IMR-90 (cell line): ENCODE measurements at regions not wholly inside any gene's neighbourhood (a gene's known extent, or its start where the extent isn't known, plus 50 kb on each side); places are given as distances from the start of the nearest gene placed in this dataset.
A peak's percentile ranks its signal among the peaks of the same experiment; 100 is the strongest.

ENCODE experiments used
- ATAC-seq: fragments of 200-7000 bp; cut with Tn5 transposase; 2 replicates; pipeline ENCODE4 v1.9.1; 2020; ENCODE audit warnings: low read depth, mild to moderate bottlenecking, moderate library complexity
- BruUV-seq: library from RNA; stranded (reverse); fragments of 400-500 nt; replicated peaks from 2 replicates; lab custom pipeline; 2021; lab: Mats Ljungman, UMichigan
- CTCF ChIA-PET: fragments of 300-600 bp; formaldehyde crosslinking; extraction: SDS; loops from one replicate; lab custom pipeline; 2021; ENCODE audit warnings: antibody characterized with exemption; lab: Yijun Ruan, JAX
- POLR2A ChIA-PET: fragments of 300-600 bp; sonication (Branson Sonifier 250); formaldehyde crosslinking; loops from one replicate; lab custom pipeline; 2022; ENCODE audit warnings: antibody characterized with exemption; ENCODE audit not compliant: unreplicated experiment; lab: Charles Lee
- DNase-seq: peaks from one replicate; pipeline ENCODE4 v3.0.0; 2013
- H2AFZ ChIP-seq: replicated peaks from 2 replicates; pipeline ENCODE3; 2013; ENCODE audit warnings: low read length, mild to moderate bottlenecking; ENCODE audit not compliant: poor library complexity
- H2AK5ac ChIP-seq: 2 replicates; pipeline ENCODE4 v1.6.1; 2013; ENCODE audit warnings: low read depth, low read length, inconsistent platforms
- H2AK9ac ChIP-seq: replicated peaks from 2 replicates; pipeline ENCODE3; 2013; ENCODE audit warnings: mild to moderate bottlenecking, low read depth, low read length, moderate library complexity; ENCODE audit not compliant: poor library complexity
- H2BK120ac ChIP-seq: 2 replicates; pipeline ENCODE4 v1.6.1; 2013; ENCODE audit warnings: low read depth, low read length, inconsistent platforms
- H2BK15ac ChIP-seq: 3 replicates; pipeline ENCODE4 v1.6.1; 2013; ENCODE audit warnings: low read depth, low read length, inconsistent platforms
- H2BK20ac ChIP-seq: 2 replicates; pipeline ENCODE4 v1.6.1; 2013; ENCODE audit warnings: low read depth, mild to moderate bottlenecking, inconsistent platforms, low read length, moderate library complexity
- H2BK5ac ChIP-seq: 2 replicates; pipeline ENCODE4 v1.6.1; 2013; ENCODE audit warnings: mild to moderate bottlenecking, low read depth, low read length, inconsistent platforms; ENCODE audit not compliant: poor library complexity, severe bottlenecking
- H3K14ac ChIP-seq: replicated peaks from 2 replicates; pipeline ENCODE4 v1.6.1; 2013; ENCODE audit warnings: low read depth, low read length, inconsistent platforms
- H3K18ac ChIP-seq: 2 replicates; pipeline ENCODE4 v1.6.1; 2013; ENCODE audit warnings: low read depth, low read length, control low read depth
- H3K23ac ChIP-seq: 2 replicates; pipeline ENCODE4 v1.6.1; 2013; ENCODE audit warnings: low read depth, low read length, inconsistent platforms
- H3K27ac ChIP-seq: 2 replicates; pipeline ENCODE4 v1.5.1; 2013; ENCODE audit warnings: mild to moderate bottlenecking, control low read depth, low read length; ENCODE audit not compliant: insufficient read depth
- H3K27me3 ChIP-seq: 2 replicates; pipeline ENCODE4 v1.6.1; 2013; ENCODE audit warnings: low read length; ENCODE audit not compliant: control insufficient read depth, insufficient read depth
- H3K36me3 ChIP-seq: 2 replicates; pipeline ENCODE4 v1.6.1; 2013; ENCODE audit warnings: low read length, mixed read lengths; ENCODE audit not compliant: control insufficient read depth, insufficient read depth
- H3K4ac ChIP-seq: 2 replicates; pipeline ENCODE4 v1.6.1; 2013; ENCODE audit warnings: low read depth, low read length, inconsistent platforms
- H3K4me1 ChIP-seq: 2 replicates; pipeline ENCODE4 v1.6.1; 2013; ENCODE audit warnings: low read length, mixed read lengths; ENCODE audit not compliant: control insufficient read depth, insufficient read depth
- H3K4me2 ChIP-seq: 2 replicates; pipeline ENCODE4 v1.6.1; 2013; ENCODE audit warnings: low read depth, mild to moderate bottlenecking, control low read depth, low read length, moderate library complexity
- H3K4me3 ChIP-seq: 2 replicates; pipeline ENCODE4 v1.5.1; 2013; ENCODE audit warnings: low read depth, mild to moderate bottlenecking, control low read depth, low read length, moderate library complexity; ENCODE audit not compliant: insufficient read depth
- H3K56ac ChIP-seq: 2 replicates; pipeline ENCODE4 v1.6.1; 2013; ENCODE audit warnings: low read length, inconsistent platforms; ENCODE audit not compliant: insufficient read depth; ENCODE audit errors: extremely low read depth
- H3K79me1 ChIP-seq, 2 experiments: 2 replicates each; pipeline ENCODE4 v1.6.1; 2013; ENCODE audit warnings: low read length in 2 of 2, inconsistent platforms in 1 of 2, low read depth in 1 of 2
- H3K9ac ChIP-seq: 2 replicates; pipeline ENCODE4 v1.6.1; 2013; ENCODE audit warnings: low read depth, low read length, control low read depth
- H3K9me1 ChIP-seq: 2 replicates; pipeline ENCODE4 v1.6.1; 2013; ENCODE audit warnings: low read length, inconsistent platforms; ENCODE audit not compliant: insufficient read depth
- H3K9me3 ChIP-seq: 2 replicates; pipeline ENCODE4 v1.6.1; 2013; ENCODE audit warnings: low read length; ENCODE audit not compliant: control insufficient read depth, insufficient read depth
- H4K20me1 ChIP-seq: 2 replicates; pipeline ENCODE4 v1.6.1; 2013; ENCODE audit warnings: low read length, inconsistent platforms; ENCODE audit not compliant: insufficient read depth
- H4K5ac ChIP-seq: 2 replicates; pipeline ENCODE4 v1.6.1; 2013; ENCODE audit warnings: mild to moderate bottlenecking, low read depth, low read length, control low read depth
- H4K8ac ChIP-seq, 2 experiments: 2 replicates each; pipeline ENCODE4 v1.6.1; 2013; ENCODE audit warnings: low read depth in 2 of 2, low read length in 2 of 2, control low read depth in 1 of 2, inconsistent platforms in 1 of 2
- H4K91ac ChIP-seq: 2 replicates; pipeline ENCODE4 v1.6.1; 2013; ENCODE audit warnings: low read depth, low read length, inconsistent platforms; ENCODE audit not compliant: insufficient read depth
- BHLHE40 ChIP-seq: fragments of 150-350 bp; IDR thresholded peaks from 2 replicates; pipeline ENCODE4 v1.6.1; 2016; ENCODE audit warnings: mild to moderate bottlenecking, low read depth, low read length
- CEBPB ChIP-seq: IDR thresholded peaks from 2 replicates; pipeline ENCODE4 v1.6.1; 2012; ENCODE audit warnings: low read depth, low read length, improper control_type of control experiment
- CHD1 ChIP-seq: IDR thresholded peaks from 2 replicates; pipeline ENCODE4 v1.6.1; 2012; ENCODE audit warnings: low read depth, low read length, improper control_type of control experiment
- FOS ChIP-seq: fragments of 150-350 bp; IDR thresholded peaks from 2 replicates; pipeline ENCODE4 v1.6.1; 2016; ENCODE audit warnings: low read depth, low read length
- MAFK ChIP-seq: IDR thresholded peaks from 2 replicates; pipeline ENCODE4 v1.6.1; 2012; ENCODE audit warnings: low read depth, low read length, improper control_type of control experiment
- MXI1 ChIP-seq: IDR thresholded peaks from 2 replicates; pipeline ENCODE4 v1.6.1; 2012; ENCODE audit warnings: low read depth, mild to moderate bottlenecking, low read length, moderate library complexity, borderline replicate concordance
- NFE2L2 ChIP-seq: fragments of 150-350 bp; IDR thresholded peaks from 2 replicates; pipeline ENCODE4 v1.6.1; 2016; ENCODE audit warnings: low read depth, mild to moderate bottlenecking, low read length
- POLR2A ChIP-seq: IDR thresholded peaks from 2 replicates; pipeline ENCODE4 v1.6.1; 2012; ENCODE audit warnings: mild to moderate bottlenecking, low read depth, low read length
- RCOR1 ChIP-seq: IDR thresholded peaks from 2 replicates; pipeline ENCODE4 v1.6.1; 2012; ENCODE audit warnings: mild to moderate bottlenecking, low read length, improper control_type of control experiment; ENCODE audit not compliant: insufficient replicate concordance
- RFX5 ChIP-seq: IDR thresholded peaks from 2 replicates; pipeline ENCODE4 v1.8.0; 2012; ENCODE audit warnings: low read depth, mild to moderate bottlenecking, low read length, moderate library complexity
- SMC3 ChIP-seq: fragments of 150-350 bp; IDR thresholded peaks from 2 replicates; pipeline ENCODE4 v1.6.1; 2016; ENCODE audit warnings: low read depth, mild to moderate bottlenecking, antibody characterized with exemption, low read length, moderate library complexity
- WGBS, 2 experiments: methylation state at CpG; one replicate each; pipeline versions ENCODE4 v1.1.5 to v1.1.7; 2013; ENCODE audit warnings: missing lambda C conversion rate in 2 of 2; ENCODE audit not compliant: insufficient read length in 1 of 2; ENCODE audit errors: extremely low coverage in 2 of 2; 5-methylcytosine and 5-hydroxymethylcytosine counted together
- dilution Hi-C: fragments of 300-500 bp; cut with HindIII; formaldehyde crosslinking; loops from one replicate; pipeline ENCODE4 v1.14.3; 2018; ENCODE audit warnings: low sequenced_read_pairs; ENCODE audit not compliant: unreplicated experiment
- in situ Hi-C: fragments of 300-500 bp; cut with MboI; formaldehyde crosslinking; loops from 3 replicates; pipeline ENCODE4 v1.14.3; 2019; ENCODE audit warnings: low sequenced_read_pairs, inconsistent platforms, mixed read lengths
- intact Hi-C: fragments of 100-400 bp; cut with micrococcal nuclease; formaldehyde crosslinking; loops from 2 replicates; pipeline ENCODE4 v1.10.0; 2022
- TF ChIP-seq, protein P1 (sequence below): fragments of 150-350 bp; IDR thresholded peaks from 2 replicates; pipeline ENCODE4 v1.6.1; 2017; ENCODE audit warnings: mild to moderate bottlenecking, antibody characterized with exemption, low read length, low read depth

GRCh38 chr5:139745132-139745799, 50.3 kb upstream of the PSD2 start:
- peak overlapping the region; percentile 79 for H2BK20ac ChIP-seq
- peaks cover 5% of the 10 kb centered on the region; the same call in 1 of the 2 replicates for H3K27me3 ChIP-seq
- peaks cover 32% of the 10 kb centered on the region for H3K4me1 ChIP-seq
- H2AFZ ChIP-seq = peak overlapping the region; percentile 73
- no peak overlapping the region for H3K56ac ChIP-seq
- peak overlapping the region; percentile 55 for H2BK120ac ChIP-seq
- no TSS peak for BruUV-seq
- CTCF ChIA-PET = interaction anchor here (1.1 to 1.3 kb wide), 2 partner anchors 34 to 44 kb away, joined by 3 read pairs; no protein-coding TSS in a partner anchor
- peaks cover 12% of the 10 kb centered on the region for H3K9me1 ChIP-seq
- dilution Hi-C loops (no loop called here), intact Hi-C loops (no loop called here), in situ Hi-C loops (no loop called here)
- TF ChIP-seq FOS (peak; percentile 73; the same call in 1 of the 2 replicates), NFE2L2 (peak; percentile 66; the same call in 1 of the 2 replicates), SMC3 (peak; percentile 9; the same call in 1 of the 2 replicates), RCOR1 (no peak), BHLHE40 (no peak), POLR2A (no peak), RFX5 (no peak), CHD1 (no peak), MAFK (no peak), MXI1 (no peak), CEBPB (no peak)
- TF ChIP-seq, protein P1, sequence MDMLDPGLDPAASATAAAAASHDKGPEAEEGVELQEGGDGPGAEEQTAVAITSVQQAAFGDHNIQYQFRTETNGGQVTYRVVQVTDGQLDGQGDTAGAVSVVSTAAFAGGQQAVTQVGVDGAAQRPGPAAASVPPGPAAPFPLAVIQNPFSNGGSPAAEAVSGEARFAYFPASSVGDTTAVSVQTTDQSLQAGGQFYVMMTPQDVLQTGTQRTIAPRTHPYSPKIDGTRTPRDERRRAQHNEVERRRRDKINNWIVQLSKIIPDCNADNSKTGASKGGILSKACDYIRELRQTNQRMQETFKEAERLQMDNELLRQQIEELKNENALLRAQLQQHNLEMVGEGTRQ = no peak
- peak overlapping the region; percentile 47; the same call in 1 of the 2 replicates for H4K5ac ChIP-seq
- no peak overlapping the region for H3K14ac ChIP-seq
- H3K79me1 ChIP-seq = no peaks in the 10 kb centered on the region
- H3K18ac ChIP-seq = peak overlapping the region; percentile 18; the same call in 1 of the 2 replicates
- H3K23ac ChIP-seq = 0 out of 2 replicates have a peak overlapping the region, but pooled peaks have one; percentile 25
- H2AK5ac ChIP-seq = peak overlapping the region; percentile 81
- POLR2A ChIA-PET = no interaction called here
- H4K8ac ChIP-seq = peak overlapping the region in 1 of 2 experiments; percentile 4; a peak in 2 of 4 replicates
- 0 out of 2 replicates have a peak, but pooled peaks cover 3% of the 10 kb centered on the region for H4K20me1 ChIP-seq
- peak overlapping the region; percentile 23; the same call in 1 of the 2 replicates for H3K4me2 ChIP-seq
- ATAC-seq (peak; percentile 74), DNase-seq (peak; percentile 82)
- WGBS, 2 experiments = 12% methylated on average over 8 of the region's 17 CpGs; no CpG with 5 or more reads in 1 of the 2 experiments
- H3K9ac ChIP-seq = no peak overlapping the region
- H2BK15ac ChIP-seq = peak overlapping the region; percentile 10; the same call in 1 of the 3 replicates
- H3K9me3 ChIP-seq = no peaks in the 10 kb centered on the region
- H3K4ac ChIP-seq = peak overlapping the region; percentile 76
- peak overlapping the region; percentile 44 for H2AK9ac ChIP-seq
- H4K91ac ChIP-seq = peak overlapping the region; percentile 46
- H3K27ac ChIP-seq = no peak overlapping the region; the same call in 1 of the 2 replicates
- H3K4me3 ChIP-seq = no peak overlapping the region
- no peaks in the 10 kb centered on the region for H3K36me3 ChIP-seq
- peak overlapping the region; percentile 25 for H2BK5ac ChIP-seq
